ENCODE measurements at regions not wholly inside any gene's neighbourhood (a gene's known extent, or its start where the extent isn't known, plus 50 kb on each side); places are given as distances from the start of the nearest gene placed in this dataset.

DNA sequence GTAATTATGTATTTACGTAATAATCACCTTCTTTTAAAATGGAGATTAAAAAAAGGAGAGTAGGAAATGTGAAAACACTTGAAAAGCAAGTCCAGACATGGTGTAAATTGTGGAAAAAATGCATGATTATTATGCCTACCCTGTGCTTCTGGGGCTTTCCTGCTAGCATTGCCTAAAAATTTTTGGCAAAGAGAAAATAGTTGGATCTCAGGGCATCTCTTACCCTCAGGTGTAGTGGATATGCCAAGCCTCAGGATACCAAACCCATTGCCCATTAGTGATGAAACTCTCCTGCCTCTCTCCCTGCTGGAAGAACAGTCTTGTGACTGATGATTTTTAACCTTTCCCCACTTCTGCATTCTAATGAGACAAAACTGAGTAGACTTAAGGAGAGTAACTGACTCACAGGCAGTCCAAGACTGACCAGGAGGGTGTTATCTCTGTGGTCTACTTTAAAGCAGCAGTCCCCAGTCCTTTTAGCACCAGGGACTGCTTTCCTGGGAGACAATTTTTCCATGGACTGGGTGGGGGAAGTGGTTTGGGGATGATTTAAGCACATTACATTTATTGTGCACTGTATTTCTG lies 174.6 kb downstream of the ZNF330 start:
- no peak for TF ChIP-seq ZFX (IDR thresholded peaks at IDR 0.05; ENCODE audit: borderline replicate concordance)
- TF ChIP-seq, protein P1, sequence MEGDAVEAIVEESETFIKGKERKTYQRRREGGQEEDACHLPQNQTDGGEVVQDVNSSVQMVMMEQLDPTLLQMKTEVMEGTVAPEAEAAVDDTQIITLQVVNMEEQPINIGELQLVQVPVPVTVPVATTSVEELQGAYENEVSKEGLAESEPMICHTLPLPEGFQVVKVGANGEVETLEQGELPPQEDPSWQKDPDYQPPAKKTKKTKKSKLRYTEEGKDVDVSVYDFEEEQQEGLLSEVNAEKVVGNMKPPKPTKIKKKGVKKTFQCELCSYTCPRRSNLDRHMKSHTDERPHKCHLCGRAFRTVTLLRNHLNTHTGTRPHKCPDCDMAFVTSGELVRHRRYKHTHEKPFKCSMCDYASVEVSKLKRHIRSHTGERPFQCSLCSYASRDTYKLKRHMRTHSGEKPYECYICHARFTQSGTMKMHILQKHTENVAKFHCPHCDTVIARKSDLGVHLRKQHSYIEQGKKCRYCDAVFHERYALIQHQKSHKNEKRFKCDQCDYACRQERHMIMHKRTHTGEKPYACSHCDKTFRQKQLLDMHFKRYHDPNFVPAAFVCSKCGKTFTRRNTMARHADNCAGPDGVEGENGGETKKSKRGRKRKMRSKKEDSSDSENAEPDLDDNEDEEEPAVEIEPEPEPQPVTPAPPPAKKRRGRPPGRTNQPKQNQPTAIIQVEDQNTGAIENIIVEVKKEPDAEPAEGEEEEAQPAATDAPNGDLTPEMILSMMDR (IDR thresholded peaks at IDR 0.05): no peak

DNA sequence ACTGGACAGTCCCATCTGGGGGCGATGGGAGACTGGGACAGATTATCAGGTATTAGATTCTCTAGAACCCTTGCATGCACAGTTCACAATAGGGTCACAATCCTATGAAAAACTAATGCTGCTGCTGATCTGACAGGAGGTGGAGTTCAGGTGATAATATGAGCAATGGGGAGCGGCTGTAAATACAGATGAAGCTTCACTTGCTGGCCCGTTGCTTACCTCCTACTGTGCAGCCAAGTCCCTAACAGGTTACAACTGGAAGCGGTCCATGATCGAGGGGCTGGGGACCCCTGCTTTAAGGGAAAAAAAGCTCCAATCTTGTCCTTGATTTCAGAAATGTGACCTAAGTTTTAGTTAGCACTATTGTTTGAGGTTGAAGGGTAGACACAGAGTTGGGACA lies 175.2 kb downstream of the ZNF330 start:
- no peak for TF ChIP-seq ZFX (IDR thresholded peaks at IDR 0.05; ENCODE audit: borderline replicate concordance)
- TF ChIP-seq, protein P1 (IDR thresholded peaks at IDR 0.05): no peak
- H3K27ac ChIP-seq: no peak overlapping the region

More for the DNA sequence above, 174.6 kb downstream of the ZNF330 start:
- H3K27ac ChIP-seq: no peak overlapping the region

- TF ChIP-seq ZFX (IDR thresholded peaks at IDR 0.05; ENCODE audit: borderline replicate concordance): no peak
- TF ChIP-seq, protein P1 (IDR thresholded peaks at IDR 0.05): no peak
- H3K27ac ChIP-seq: no peak overlapping the region
These were observed 182.0 kb downstream of the ZNF330 start for GRCh38 chr4:141402712-141403111.

DNA sequence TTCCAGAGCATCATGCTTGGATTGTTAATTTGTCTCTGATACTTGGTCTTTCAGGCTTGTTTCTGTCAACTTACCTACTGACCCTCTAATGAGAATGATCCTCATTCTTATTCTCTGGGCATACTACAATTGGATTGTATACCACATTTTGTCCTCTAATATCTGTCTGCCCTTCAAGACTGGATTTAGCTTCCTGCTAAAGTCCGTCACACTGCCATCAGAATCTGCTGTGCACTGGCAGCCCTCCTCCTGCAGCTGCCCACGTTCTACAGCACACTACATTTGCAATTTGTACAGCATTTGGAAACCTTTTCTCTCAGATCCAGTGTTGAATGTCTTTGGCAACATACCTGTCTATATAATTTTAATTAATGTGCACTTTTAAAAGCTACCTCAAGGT lies 183.1 kb downstream of the ZNF330 start:
- no peak overlapping the region for H3K27ac ChIP-seq
- TF ChIP-seq, protein P1 (IDR thresholded peaks at IDR 0.05): no peak
- TF ChIP-seq ZFX (IDR thresholded peaks at IDR 0.05; ENCODE audit: borderline replicate concordance): no peak

GRCh38 chr4:141406237-141406636 lies 185.5 kb downstream of the ZNF330 start:
- TF ChIP-seq, protein P1 (IDR thresholded peaks at IDR 0.05): no peak
- TF ChIP-seq ZFX (IDR thresholded peaks at IDR 0.05; ENCODE audit: borderline replicate concordance): no peak
- H3K27ac ChIP-seq: no peak overlapping the region

GRCh38 chr4:141409556-141409955 lies 188.9 kb downstream of the ZNF330 start:
- no peak overlapping the region for H3K27ac ChIP-seq
- no peak for TF ChIP-seq ZFX (IDR thresholded peaks at IDR 0.05; ENCODE audit: borderline replicate concordance)
- TF ChIP-seq, protein P1 (IDR thresholded peaks at IDR 0.05): no peak

GRCh38 chr4:141410839-141411238 lies 190.1 kb downstream of the ZNF330 start:
- TF ChIP-seq, protein P1 (IDR thresholded peaks at IDR 0.05): no peak
- TF ChIP-seq ZFX (IDR thresholded peaks at IDR 0.05; ENCODE audit: borderline replicate concordance): no peak
- H3K27ac ChIP-seq: no peak overlapping the region
